ENCODE measurements at regions not wholly inside any gene's neighbourhood (a gene's known extent, or its start where the extent isn't known, plus 50 kb on each side); places are given as distances from the start of the nearest gene placed in this dataset.
"Not testable (repeated sequence)": the region's sequence is repeated elsewhere in the genome, so short reads cannot be mapped to it uniquely, and the experiment has no call there.

GRCh38 chr11:37301405-37301804 lies 703.4 kb upstream of the RAG2 start:
- H3K4me3 Mint-ChIP-seq; H3K4me1 Mint-ChIP-seq; H3K9me3 Mint-ChIP-seq; DNase-seq (ENCODE audit: low spot score in 2 of 2); H3K27me3 Mint-ChIP-seq; H3K27ac Mint-ChIP-seq; ATAC-seq (ENCODE audit: low read depth); H3K36me3 Mint-ChIP-seq: not testable (repeated sequence)

GRCh38 chr11:37298173-37298572 lies 700.1 kb upstream of the RAG2 start:
- no peak for DNase-seq (ENCODE audit: low spot score in 2 of 2)
- Mint-ChIP-seq H3K27me3 (no peaks in the 10 kb centered on the region), H3K36me3 (no peaks in the 10 kb centered on the region), H3K4me3 (no peak overlapping the region), H3K4me1 (no peaks in the 10 kb centered on the region), H3K27ac (no peak overlapping the region), H3K9me3 (peaks cover 13% of the 10 kb centered on the region)
- ATAC-seq (ENCODE audit: low read depth): no peak

GRCh38 chr11:37286890-37287289 lies 688.9 kb upstream of the RAG2 start:
- Mint-ChIP-seq H3K4me3 (no peak overlapping the region), H3K4me1 (no peaks in the 10 kb centered on the region), H3K36me3 (no peaks in the 10 kb centered on the region), H3K27ac (no peak overlapping the region), H3K27me3 (no peaks in the 10 kb centered on the region), H3K9me3 (peaks cover 12% of the 10 kb centered on the region)
- ATAC-seq (ENCODE audit: low read depth): no peak
- no peak for DNase-seq (ENCODE audit: low spot score in 2 of 2)

- DNase-seq (ENCODE audit: low spot score in 2 of 2): no peak
- H3K27me3 Mint-ChIP-seq: no peaks in the 10 kb centered on the region
- no peak overlapping the region for H3K4me3 Mint-ChIP-seq
- H3K9me3 Mint-ChIP-seq: peaks cover 17% of the 10 kb centered on the region
- no peak for ATAC-seq (ENCODE audit: low read depth)
- no peak overlapping the region for H3K27ac Mint-ChIP-seq
- H3K4me1 Mint-ChIP-seq: no peaks in the 10 kb centered on the region
- no peaks in the 10 kb centered on the region for H3K36me3 Mint-ChIP-seq
Measured at GRCh38 chr11:37282367-37282766, 684.3 kb upstream of the RAG2 start.

GRCh38 chr11:37280200-37280599 lies 682.2 kb upstream of the RAG2 start:
- no peak overlapping the region for H3K27ac Mint-ChIP-seq
- no peaks in the 10 kb centered on the region for H3K4me1 Mint-ChIP-seq
- no peaks in the 10 kb centered on the region for H3K36me3 Mint-ChIP-seq
- DNase-seq (ENCODE audit: low spot score in 2 of 2) (no peak), ATAC-seq (ENCODE audit: low read depth) (no peak)
- H3K4me3 Mint-ChIP-seq: no peak overlapping the region
- no peaks in the 10 kb centered on the region for H3K27me3 Mint-ChIP-seq
- peaks cover 13% of the 10 kb centered on the region for H3K9me3 Mint-ChIP-seq

- DNase-seq (ENCODE audit: low spot score in 2 of 2) (no peak), ATAC-seq (ENCODE audit: low read depth) (no peak)
- H3K9me3 Mint-ChIP-seq: peaks cover 12% of the 10 kb centered on the region
- no peaks in the 10 kb centered on the region for H3K36me3 Mint-ChIP-seq
- H3K27me3 Mint-ChIP-seq: no peaks in the 10 kb centered on the region
- no peaks in the 10 kb centered on the region for H3K4me1 Mint-ChIP-seq
- no peak overlapping the region for H3K4me3 Mint-ChIP-seq
- H3K27ac Mint-ChIP-seq: no peak overlapping the region
Measured at GRCh38 chr11:37277896-37278465, 679.9 kb upstream of the RAG2 start.

GRCh38 chr11:37264783-37265182 lies 666.7 kb upstream of the RAG2 start:
- no peaks in the 10 kb centered on the region for H3K4me1 Mint-ChIP-seq
- no peak overlapping the region for H3K4me3 Mint-ChIP-seq
- DNase-seq (ENCODE audit: low spot score in 2 of 2): no peak
- H3K27ac Mint-ChIP-seq: no peak overlapping the region
- H3K9me3 Mint-ChIP-seq: peaks cover 1% of the 10 kb centered on the region
- no peak for ATAC-seq (ENCODE audit: low read depth)
- no peaks in the 10 kb centered on the region for H3K36me3 Mint-ChIP-seq
- H3K27me3 Mint-ChIP-seq: no peaks in the 10 kb centered on the region

GRCh38 chr11:37264060-37264459 lies 666.0 kb upstream of the RAG2 start:
- Mint-ChIP-seq H3K27ac (no peak overlapping the region), H3K36me3 (no peaks in the 10 kb centered on the region), H3K9me3 (peaks cover 1% of the 10 kb centered on the region), H3K27me3 (no peaks in the 10 kb centered on the region), H3K4me1 (no peaks in the 10 kb centered on the region), H3K4me3 (no peak overlapping the region)
- no peak for DNase-seq (ENCODE audit: low spot score in 2 of 2)
- ATAC-seq (ENCODE audit: low read depth): no peak

- H3K4me3 Mint-ChIP-seq; H3K36me3 Mint-ChIP-seq; H3K4me1 Mint-ChIP-seq; H3K27me3 Mint-ChIP-seq; H3K9me3 Mint-ChIP-seq; H3K27ac Mint-ChIP-seq; ATAC-seq (ENCODE audit: low read depth); DNase-seq (ENCODE audit: low spot score in 2 of 2): not testable (repeated sequence)
Measured at GRCh38 chr11:37263467-37263866, 665.4 kb upstream of the RAG2 start.

GRCh38 chr11:37259734-37260133 lies 661.7 kb upstream of the RAG2 start:
- H3K27ac Mint-ChIP-seq: no peak overlapping the region
- no peaks in the 10 kb centered on the region for H3K36me3 Mint-ChIP-seq
- H3K9me3 Mint-ChIP-seq: peaks cover 6% of the 10 kb centered on the region
- no peak for ATAC-seq (ENCODE audit: low read depth)
- H3K4me1 Mint-ChIP-seq: no peaks in the 10 kb centered on the region
- no peaks in the 10 kb centered on the region for H3K27me3 Mint-ChIP-seq
- H3K4me3 Mint-ChIP-seq: no peak overlapping the region
- DNase-seq (ENCODE audit: low spot score in 2 of 2): no peak

- ATAC-seq (ENCODE audit: low read depth) (no peak), DNase-seq (ENCODE audit: low spot score in 2 of 2) (no peak)
- H3K27ac Mint-ChIP-seq: no peak overlapping the region
- H3K27me3 Mint-ChIP-seq: no peaks in the 10 kb centered on the region
- H3K9me3 Mint-ChIP-seq: peaks cover 9% of the 10 kb centered on the region
- no peaks in the 10 kb centered on the region for H3K4me1 Mint-ChIP-seq
- no peaks in the 10 kb centered on the region for H3K36me3 Mint-ChIP-seq
- H3K4me3 Mint-ChIP-seq: no peak overlapping the region
Measured at GRCh38 chr11:37248145-37248544, 650.1 kb upstream of the RAG2 start.

GRCh38 chr11:37246092-37246491 lies 648.1 kb upstream of the RAG2 start:
- H3K4me3 Mint-ChIP-seq; H3K27ac Mint-ChIP-seq; H3K4me1 Mint-ChIP-seq; ATAC-seq (ENCODE audit: low read depth); H3K36me3 Mint-ChIP-seq; H3K9me3 Mint-ChIP-seq; H3K27me3 Mint-ChIP-seq; DNase-seq (ENCODE audit: low spot score in 2 of 2): not testable (repeated sequence)

GRCh38 chr11:37230865-37231264 lies 632.8 kb upstream of the RAG2 start:
- Mint-ChIP-seq H3K9me3 (peaks cover 3% of the 10 kb centered on the region), H3K27ac (no peak overlapping the region), H3K4me1 (no peaks in the 10 kb centered on the region), H3K27me3 (no peaks in the 10 kb centered on the region), H3K36me3 (no peaks in the 10 kb centered on the region), H3K4me3 (no peak overlapping the region)
- DNase-seq (ENCODE audit: low spot score in 2 of 2): no peak
- no peak for ATAC-seq (ENCODE audit: low read depth)

GRCh38 chr11:37223962-37224361 lies 625.9 kb upstream of the RAG2 start:
- H3K4me1 Mint-ChIP-seq: no peaks in the 10 kb centered on the region
- no peak overlapping the region for H3K27ac Mint-ChIP-seq
- H3K4me3 Mint-ChIP-seq: no peak overlapping the region
- no peak for ATAC-seq (ENCODE audit: low read depth)
- no peak for DNase-seq (ENCODE audit: low spot score in 2 of 2)
- peaks cover 1% of the 10 kb centered on the region for H3K9me3 Mint-ChIP-seq
- H3K36me3 Mint-ChIP-seq: no peaks in the 10 kb centered on the region
- no peaks in the 10 kb centered on the region for H3K27me3 Mint-ChIP-seq

- no peak overlapping the region for H3K4me3 Mint-ChIP-seq
- H3K27me3 Mint-ChIP-seq: no peaks in the 10 kb centered on the region
- DNase-seq (ENCODE audit: low spot score in 2 of 2): no peak
Measured at GRCh38 chr11:37203006-37203405, 605.0 kb upstream of the RAG2 start.

More at GRCh38 chr11:37203006-37203405, 605.0 kb upstream of the RAG2 start:
- Mint-ChIP-seq H3K4me1 (no peaks in the 10 kb centered on the region), H3K36me3 (no peaks in the 10 kb centered on the region), H3K9me3 (peaks cover 8% of the 10 kb centered on the region), H3K27ac (no peak overlapping the region)
- ATAC-seq (ENCODE audit: low read depth): no peak

All from memory B cell (primary cell).